ENCODE measurements at regions not wholly inside any gene's neighbourhood (a gene's known extent, or its start where the extent isn't known, plus 50 kb on each side); places are given as distances from the start of the nearest gene placed in this dataset.

- no peak for DNase-seq (ENCODE audit: low read depth)
- H3K4me3 ChIP-seq (ENCODE audit: low read depth, low read length) = no peak overlapping the region
- no peak for TF ChIP-seq MYC (IDR thresholded peaks at IDR 0.05; ENCODE audit: low read depth, low read length)
Observed at GRCh38 chr13:103788061-103788652, 721.9 kb upstream of the SLC10A2 start.

GRCh38 chr13:103772576-103772975 lies 706.4 kb upstream of the SLC10A2 start:
- no peak overlapping the region for H3K4me3 ChIP-seq (ENCODE audit: low read depth, low read length)
- DNase-seq (ENCODE audit: low read depth) = peak; percentile 35
- no peak for TF ChIP-seq POLR2A (IDR thresholded peaks at IDR 0.05; ENCODE audit: extremely low read depth, insufficient read length)
- TF ChIP-seq, protein P1, sequence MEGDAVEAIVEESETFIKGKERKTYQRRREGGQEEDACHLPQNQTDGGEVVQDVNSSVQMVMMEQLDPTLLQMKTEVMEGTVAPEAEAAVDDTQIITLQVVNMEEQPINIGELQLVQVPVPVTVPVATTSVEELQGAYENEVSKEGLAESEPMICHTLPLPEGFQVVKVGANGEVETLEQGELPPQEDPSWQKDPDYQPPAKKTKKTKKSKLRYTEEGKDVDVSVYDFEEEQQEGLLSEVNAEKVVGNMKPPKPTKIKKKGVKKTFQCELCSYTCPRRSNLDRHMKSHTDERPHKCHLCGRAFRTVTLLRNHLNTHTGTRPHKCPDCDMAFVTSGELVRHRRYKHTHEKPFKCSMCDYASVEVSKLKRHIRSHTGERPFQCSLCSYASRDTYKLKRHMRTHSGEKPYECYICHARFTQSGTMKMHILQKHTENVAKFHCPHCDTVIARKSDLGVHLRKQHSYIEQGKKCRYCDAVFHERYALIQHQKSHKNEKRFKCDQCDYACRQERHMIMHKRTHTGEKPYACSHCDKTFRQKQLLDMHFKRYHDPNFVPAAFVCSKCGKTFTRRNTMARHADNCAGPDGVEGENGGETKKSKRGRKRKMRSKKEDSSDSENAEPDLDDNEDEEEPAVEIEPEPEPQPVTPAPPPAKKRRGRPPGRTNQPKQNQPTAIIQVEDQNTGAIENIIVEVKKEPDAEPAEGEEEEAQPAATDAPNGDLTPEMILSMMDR (IDR thresholded peaks at IDR 0.05; ENCODE audit: low read depth, low read length) = peak; percentile 40
- TF ChIP-seq, protein P2, sequence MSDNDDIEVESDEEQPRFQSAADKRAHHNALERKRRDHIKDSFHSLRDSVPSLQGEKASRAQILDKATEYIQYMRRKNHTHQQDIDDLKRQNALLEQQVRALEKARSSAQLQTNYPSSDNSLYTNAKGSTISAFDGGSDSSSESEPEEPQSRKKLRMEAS (IDR thresholded peaks at IDR 0.05; ENCODE audit: low read depth, low read length) = no peak
- TF ChIP-seq MYC (IDR thresholded peaks at IDR 0.05; ENCODE audit: low read depth, low read length) = no peak

- DNase-seq (ENCODE audit: low read depth) = no peak
- no peak overlapping the region for H3K4me3 ChIP-seq (ENCODE audit: low read depth, low read length)
- TF ChIP-seq MYC (IDR thresholded peaks at IDR 0.05; ENCODE audit: low read depth, low read length) = no peak
- TF ChIP-seq POLR2A (IDR thresholded peaks at IDR 0.05; ENCODE audit: extremely low read depth, insufficient read length) = no peak
- TF ChIP-seq, protein P2 (IDR thresholded peaks at IDR 0.05; ENCODE audit: low read depth, low read length) = no peak
- TF ChIP-seq, protein P1 (IDR thresholded peaks at IDR 0.05; ENCODE audit: low read depth, low read length) = no peak
Observed at GRCh38 chr13:103762523-103762922, 696.3 kb upstream of the SLC10A2 start.

- TF ChIP-seq MYC (IDR thresholded peaks at IDR 0.05; ENCODE audit: low read depth, low read length) (no peak), POLR2A (IDR thresholded peaks at IDR 0.05; ENCODE audit: extremely low read depth, insufficient read length) (no peak)
- TF ChIP-seq, protein P2 (IDR thresholded peaks at IDR 0.05; ENCODE audit: low read depth, low read length) = no peak
- TF ChIP-seq, protein P1 (IDR thresholded peaks at IDR 0.05; ENCODE audit: low read depth, low read length) = no peak
Observed at GRCh38 chr13:103759361-103759760, 693.1 kb upstream of the SLC10A2 start.

GRCh38 chr13:103758222-103758621 lies 692.0 kb upstream of the SLC10A2 start:
- no peak for DNase-seq (ENCODE audit: low read depth)
- TF ChIP-seq, protein P2 (IDR thresholded peaks at IDR 0.05; ENCODE audit: low read depth, low read length) = no peak
- TF ChIP-seq MYC (IDR thresholded peaks at IDR 0.05; ENCODE audit: low read depth, low read length) = no peak
- TF ChIP-seq POLR2A (IDR thresholded peaks at IDR 0.05; ENCODE audit: extremely low read depth, insufficient read length) = no peak
- TF ChIP-seq, protein P1 (IDR thresholded peaks at IDR 0.05; ENCODE audit: low read depth, low read length) = no peak
- no peak overlapping the region for H3K4me3 ChIP-seq (ENCODE audit: low read depth, low read length)

More at GRCh38 chr13:103759361-103759760, 693.1 kb upstream of the SLC10A2 start:
- no peak for DNase-seq (ENCODE audit: low read depth)
- H3K4me3 ChIP-seq (ENCODE audit: low read depth, low read length) = no peak overlapping the region

DNA sequence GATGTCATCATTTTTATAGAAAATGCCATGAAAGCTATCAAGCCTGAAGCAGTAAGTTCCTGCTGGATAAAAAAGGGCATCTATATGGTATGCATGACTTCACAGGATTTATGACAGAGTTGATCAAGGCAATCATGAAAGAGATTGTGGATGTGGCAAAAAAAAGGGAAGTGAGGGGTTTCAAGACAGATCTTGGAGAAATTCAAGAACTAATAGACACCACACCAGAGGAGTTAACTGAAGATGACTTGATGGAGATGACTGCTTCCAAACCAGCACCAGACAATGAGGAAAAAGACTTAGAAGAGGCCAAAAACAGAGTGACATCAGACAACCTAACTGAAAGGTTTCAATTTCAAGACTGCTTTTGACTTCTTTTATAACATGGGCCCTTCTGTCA lies 691.1 kb upstream of the SLC10A2 start:
- TF ChIP-seq POLR2A (IDR thresholded peaks at IDR 0.05; ENCODE audit: extremely low read depth, insufficient read length) = no peak
- TF ChIP-seq, protein P2 (IDR thresholded peaks at IDR 0.05; ENCODE audit: low read depth, low read length) = no peak

GRCh38 chr13:103754783-103755182 lies 688.6 kb upstream of the SLC10A2 start:
- no peak for DNase-seq (ENCODE audit: low read depth)
- TF ChIP-seq, protein P1 (IDR thresholded peaks at IDR 0.05; ENCODE audit: low read depth, low read length) = no peak
- TF ChIP-seq, protein P2 (IDR thresholded peaks at IDR 0.05; ENCODE audit: low read depth, low read length) = no peak
- TF ChIP-seq MYC (IDR thresholded peaks at IDR 0.05; ENCODE audit: low read depth, low read length) (no peak), POLR2A (IDR thresholded peaks at IDR 0.05; ENCODE audit: extremely low read depth, insufficient read length) (no peak)
- H3K4me3 ChIP-seq (ENCODE audit: low read depth, low read length) = no peak overlapping the region

More for the DNA sequence above, 691.1 kb upstream of the SLC10A2 start:
- no peak overlapping the region for H3K4me3 ChIP-seq (ENCODE audit: low read depth, low read length)
- DNase-seq (ENCODE audit: low read depth) = no peak

All from NB4 (cell line).